Suprapubic skin (tissue), 4 donors: ENCODE measurements at regions not wholly inside any gene's neighbourhood (a gene's known extent, or its start where the extent isn't known, plus 50 kb on each side); places are given as distances from the start of the nearest gene placed in this dataset.

Source experiments
- CTCF ChIP-seq, 2 donors: fragments of 200-600 bp in 1 of 2; fragments of 450-650 bp in 1 of 2; sonication (generic) in 1 of 2; IDR thresholded peaks; one replicate each; pipeline ENCODE4 v1.5.1; 2016 to 2019; ENCODE audit warnings: antibody characterized with exemption in 2 of 2, mild to moderate bottlenecking in 1 of 2, moderate library complexity in 1 of 2
- POLR2A ChIP-seq, 2 donors: fragments of 450-650 bp; IDR thresholded peaks; one replicate each; pipeline ENCODE4 v1.6.1; 2017; ENCODE audit warnings: antibody characterized with exemption in 2 of 2, mild to moderate bottlenecking in 2 of 2, moderate library complexity in 2 of 2
- POLR2AphosphoS5 ChIP-seq, 3 donors: sonication (generic); formaldehyde crosslinking; IDR thresholded peaks; one replicate each; pipeline ENCODE4 v1.6.1; 2017; ENCODE audit warnings: antibody characterized with exemption in 3 of 3

DNA sequence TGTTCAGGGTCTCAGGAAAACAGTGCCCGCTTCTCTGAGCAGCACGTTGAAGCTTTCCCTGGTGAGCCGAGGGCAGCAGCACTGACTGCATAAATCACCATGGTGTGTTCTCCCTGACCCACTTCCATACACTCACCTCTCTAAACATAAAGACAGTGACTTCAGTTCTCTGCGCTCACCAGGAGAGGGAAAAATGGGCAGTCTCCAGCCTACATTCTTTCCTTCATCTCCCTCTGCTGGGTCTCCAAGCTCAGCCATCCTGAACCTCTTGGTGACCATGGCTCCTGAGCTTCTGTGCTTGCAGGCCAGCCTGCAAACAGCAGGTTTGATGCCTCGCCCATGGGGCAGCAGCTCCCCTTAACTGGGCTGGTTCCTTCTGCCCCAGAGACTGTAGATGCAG is 236.6 kb upstream of the ZNF32 start:
- TF ChIP-seq CTCF (IDR thresholded peaks at IDR 0.05) (no peak), POLR2A (IDR thresholded peaks at IDR 0.05) (no peak), POLR2AphosphoS5 (IDR thresholded peaks at IDR 0.05) (no peak)
